ENCODE measurements at regions not wholly inside any gene's neighbourhood (a gene's known extent, or its start where the extent isn't known, plus 50 kb on each side); places are given as distances from the start of the nearest gene placed in this dataset.

GRCh38 chr6:11396860-11397259 lies 140.7 kb upstream of the TMEM170B start:
- H3K9me3 ChIP-seq (replicated peaks in 1 of 2; ENCODE audit: control insufficient read depth in 1 of 2, insufficient read depth in 1 of 2, low read length in 2 of 2): no peaks in the 10 kb centered on the region
- H3K27me3 ChIP-seq (ENCODE audit: control insufficient read depth in 2 of 2, insufficient read depth in 2 of 2, low read length in 2 of 2): no peaks in the 10 kb centered on the region
- Mint-ChIP-seq H3K36me3 (no peaks in the 10 kb centered on the region), H3K27ac (peak overlapping the region in 2 of 7 donors; percentile 25 to 64), H3K27me3 (ENCODE audit: low read depth in 3 of 3) (peaks cover 0 to 7% (median 0%) of the 10 kb centered on the region in 3 donors), H3K4me1 (peaks cover 46% of the 10 kb centered on the region), H3K9me3 (peaks cover 0 to 4% (median 2%) of the 10 kb centered on the region in 7 donors), H3K4me3 (no peak overlapping the region)
- H3K4me1 ChIP-seq (ENCODE audit: control insufficient read depth in 1 of 2, insufficient read depth in 2 of 2, low read length in 2 of 2): peaks cover 46 to 49% of the 10 kb centered on the region in 2 donors
- TF ChIP-seq CTCF (IDR thresholded peaks at IDR 0.05): no peak
- no peak overlapping the region for H3K27ac ChIP-seq (ENCODE audit: low read depth in 1 of 2, low read length in 2 of 2)
- WGBS (ENCODE audit: insufficient coverage): 100% methylated on average over 1 of the region's 3 CpGs
- no peaks in the 10 kb centered on the region for H4K20me1 ChIP-seq (ENCODE audit: insufficient read depth, low read length)
- H3K4me3 ChIP-seq (replicated peaks in 1 of 3; ENCODE audit: low read depth in 2 of 3, low read length in 3 of 3): no peak overlapping the region
- H3K4me2 ChIP-seq (replicated peaks; ENCODE audit: extremely low read depth, low read length, poor library complexity, severe bottlenecking): no peak overlapping the region
- H3K9ac ChIP-seq (ENCODE audit: insufficient read depth, low read length, poor library complexity, severe bottlenecking): no peak overlapping the region
- H3K36me3 ChIP-seq (replicated peaks in 1 of 2; ENCODE audit: control insufficient read depth in 1 of 2, insufficient read depth in 2 of 2, low read length in 2 of 2): no peaks in the 10 kb centered on the region
- H2AFZ ChIP-seq (ENCODE audit: insufficient read depth, low read depth, low read length, poor library complexity, severe bottlenecking): no peak overlapping the region
- intact Hi-C loops (cut with micrococcal nuclease): no loop called here
- H3K79me2 ChIP-seq (ENCODE audit: insufficient read depth, low read length): no peaks in the 10 kb centered on the region
- no peak for DNase-seq

DNA sequence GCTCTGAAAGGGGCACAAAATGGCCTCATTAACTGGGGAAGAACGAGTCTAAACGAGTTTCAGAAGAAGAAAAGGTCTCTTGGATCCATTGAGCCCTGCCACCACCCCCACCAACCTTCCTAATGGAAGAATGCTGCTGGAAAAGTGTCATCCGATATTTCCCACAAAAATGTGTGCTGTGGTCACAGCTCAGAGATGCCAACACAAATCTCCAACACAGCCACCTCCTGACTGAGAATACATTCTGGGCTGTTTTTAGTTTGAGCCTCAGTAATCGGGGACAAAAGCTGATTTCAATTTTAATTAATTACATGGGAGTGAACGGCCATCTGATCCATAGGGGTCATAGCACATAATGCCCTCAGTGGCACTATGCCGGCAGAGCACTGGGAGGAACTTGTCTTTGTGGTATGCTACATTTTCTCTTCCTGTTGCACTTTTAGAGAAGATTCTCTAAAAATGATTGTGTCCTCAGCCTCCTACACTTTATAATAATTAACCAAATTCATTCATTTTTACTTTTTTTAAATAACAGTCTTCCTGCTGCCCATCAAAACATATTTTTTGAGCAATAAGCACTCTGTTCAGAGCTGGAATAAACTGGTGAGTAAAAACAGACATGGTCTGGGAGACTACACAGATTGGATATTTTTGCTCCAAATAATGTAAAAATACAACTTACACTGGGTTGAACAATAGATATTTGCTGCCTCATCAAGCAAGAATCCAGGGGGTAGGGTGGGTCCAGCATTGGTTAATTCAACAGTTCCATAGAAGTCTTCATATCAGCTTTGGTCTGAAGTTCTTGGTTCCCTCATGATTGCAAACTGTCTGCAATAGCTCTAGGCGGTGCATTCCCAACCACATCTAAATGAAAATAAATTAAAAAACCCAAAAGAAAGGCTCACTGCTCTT lies 143.6 kb upstream of the TMEM170B start:
- no peak overlapping the region for H3K4me3 Mint-ChIP-seq
- Histone ChIP-seq H3K36me3 (replicated peaks in 1 of 2; ENCODE audit: control insufficient read depth in 1 of 2, insufficient read depth in 2 of 2, low read length in 2 of 2) (no peaks in the 10 kb centered on the region), H4K20me1 (ENCODE audit: insufficient read depth, low read length) (no peaks in the 10 kb centered on the region), H3K4me3 (replicated peaks in 1 of 3; ENCODE audit: low read depth in 2 of 3, low read length in 3 of 3) (no peak overlapping the region), H2AFZ (ENCODE audit: insufficient read depth, low read depth, low read length, poor library complexity, severe bottlenecking) (no peak overlapping the region), H3K9me3 (replicated peaks in 1 of 2; ENCODE audit: control insufficient read depth in 1 of 2, insufficient read depth in 1 of 2, low read length in 2 of 2) (no peaks in the 10 kb centered on the region), H3K4me1 (ENCODE audit: control insufficient read depth in 1 of 2, insufficient read depth in 2 of 2, low read length in 2 of 2) (peaks cover 41 to 45% of the 10 kb centered on the region in 2 donors), H3K4me2 (replicated peaks; ENCODE audit: extremely low read depth, low read length, poor library complexity, severe bottlenecking) (no peak overlapping the region), H3K79me2 (ENCODE audit: insufficient read depth, low read length) (no peaks in the 10 kb centered on the region), H3K27me3 (ENCODE audit: control insufficient read depth in 2 of 2, insufficient read depth in 2 of 2, low read length in 2 of 2) (no peaks in the 10 kb centered on the region), H3K27ac (ENCODE audit: low read depth in 1 of 2, low read length in 2 of 2) (peak overlapping the region in 1 of 2 donors; percentile 12), H3K9ac (ENCODE audit: insufficient read depth, low read length, poor library complexity, severe bottlenecking) (no peak overlapping the region)
- peak overlapping the region in 6 of 7 donors; percentile 19 to 73 (median 50) for H3K27ac Mint-ChIP-seq
- peak in 1 of 3 donors; percentile 41 for DNase-seq
- intact Hi-C loops (cut with micrococcal nuclease): loop anchor here in 1 of 2 donors (2.0 kb wide), 1 partner anchor 23 kb away; no protein-coding TSS in a partner anchor
- WGBS (ENCODE audit: insufficient coverage): 67% methylated on average over 3 of the region's 7 CpGs
- H3K27me3 Mint-ChIP-seq (ENCODE audit: low read depth in 3 of 3): peaks cover 0 to 7% (median 0%) of the 10 kb centered on the region in 3 donors
- H3K36me3 Mint-ChIP-seq: no peaks in the 10 kb centered on the region
- TF ChIP-seq CTCF (IDR thresholded peaks at IDR 0.05): no peak
- H3K4me1 Mint-ChIP-seq: peaks cover 42% of the 10 kb centered on the region
- peaks cover 0 to 4% (median 1%) of the 10 kb centered on the region in 7 donors for H3K9me3 Mint-ChIP-seq
